Cerebellar cortex (tissue), 1 donor: ENCODE measurements at regions not wholly inside any gene's neighbourhood (a gene's known extent, or its start where the extent isn't known, plus 50 kb on each side); places are given as distances from the start of the nearest gene placed in this dataset.
"Not testable (repeated sequence)": the region's sequence is repeated elsewhere in the genome, so short reads cannot be mapped to it uniquely, and the experiment has no call there.

Experiments used
- DNase-seq: peaks from one replicate; pipeline ENCODE4 v3.0.0-alpha.2; 2015; ENCODE audit warnings: low spot score

GRCh38 chr6:2611092-2611491 is 139.6 kb downstream of the MYLK4 start:
- no peak for DNase-seq

GRCh38 chr6:2608503-2608902 is 142.2 kb downstream of the MYLK4 start:
- DNase-seq: no peak

GRCh38 chr6:2600363-2600762 is 150.4 kb downstream of the MYLK4 start:
- DNase-seq: no peak

- no peak for DNase-seq
Observed at GRCh38 chr6:2599817-2600216, 150.9 kb downstream of the MYLK4 start.

GRCh38 chr6:2598867-2599266 is 151.9 kb downstream of the MYLK4 start:
- no peak for DNase-seq

- DNase-seq: no peak
Observed at GRCh38 chr6:2597991-2598390, 152.7 kb downstream of the MYLK4 start.

GRCh38 chr6:2597457-2597856 is 153.3 kb downstream of the MYLK4 start:
- not testable (repeated sequence) for DNase-seq

- DNase-seq: peak; percentile 20
Observed at GRCh38 chr6:2596222-2596621, 154.5 kb downstream of the MYLK4 start.

GRCh38 chr6:2594868-2595267 is 155.9 kb downstream of the MYLK4 start:
- DNase-seq: no peak

- no peak for DNase-seq
Observed at GRCh38 chr6:2593167-2593566, 157.6 kb downstream of the MYLK4 start.

- no peak for DNase-seq
Observed at GRCh38 chr6:2589171-2589661, 161.5 kb downstream of the MYLK4 start.

- DNase-seq: no peak
Observed at GRCh38 chr6:2583459-2583858, 167.3 kb downstream of the MYLK4 start.

GRCh38 chr6:2582268-2582667 is 168.5 kb downstream of the MYLK4 start:
- no peak for DNase-seq

- no peak for DNase-seq
Observed at GRCh38 chr6:2581611-2582010, 169.1 kb downstream of the MYLK4 start.

GRCh38 chr6:2581011-2581410 is 169.7 kb downstream of the MYLK4 start:
- no peak for DNase-seq

- no peak for DNase-seq
Observed at GRCh38 chr6:2579804-2580570, 170.7 kb downstream of the MYLK4 start.

- DNase-seq: no peak
Observed at GRCh38 chr6:2579241-2579761, 171.4 kb downstream of the MYLK4 start.

GRCh38 chr6:2578767-2579166 is 172.0 kb downstream of the MYLK4 start:
- no peak for DNase-seq

- DNase-seq: no peak
Observed at GRCh38 chr6:2576499-2576898, 174.2 kb downstream of the MYLK4 start.

- no peak for DNase-seq
Observed at GRCh38 chr6:2575236-2575635, 175.5 kb downstream of the MYLK4 start.

- DNase-seq: not testable (repeated sequence)
Observed at GRCh38 chr6:2569420-2569819, 181.3 kb downstream of the MYLK4 start.

GRCh38 chr6:2566048-2566447 is 184.7 kb downstream of the MYLK4 start:
- no peak for DNase-seq

GRCh38 chr6:2565499-2565898 is 185.2 kb downstream of the MYLK4 start:
- DNase-seq: no peak

- no peak for DNase-seq
Observed at GRCh38 chr6:2563635-2564034, 187.1 kb downstream of the MYLK4 start.
